Endothelial cell of umbilical vein (primary cell): ENCODE measurements at regions not wholly inside any gene's neighbourhood (a gene's known extent, or its start where the extent isn't known, plus 50 kb on each side); places are given as distances from the start of the nearest gene placed in this dataset.

ENCODE experiments used
- BruUV-seq: library from RNA; stranded (reverse); fragments of 400-500 nt; replicated peaks from 2 replicates; lab custom pipeline; 2021; lab: Mats Ljungman, UMichigan
- CTCF ChIA-PET: fragments of 300-600, 350-600 bp; sonication (Branson Sonifier 250); formaldehyde crosslinking; loops from one replicate; lab custom pipeline; 2021; ENCODE audit warnings: antibody characterized with exemption, inconsistent platforms; lab: Charles Lee
- POLR2A ChIA-PET: fragments of 300-600, 350-600 bp; sonication (Branson Sonifier 250); formaldehyde crosslinking; loops from one replicate; lab custom pipeline; 2021; ENCODE audit warnings: antibody characterized with exemption, inconsistent platforms; lab: Charles Lee
- DNase-seq: peaks from one replicate; pipeline ENCODE4 v3.0.0-alpha.2; 2011; ENCODE audit warnings: low read depth, low spot score
- FAIRE-seq: peaks from 2 replicates; lab custom pipeline; 2011; peaks lifted over from hg19 to GRCh38; lab: Jason Lieb, UNC
- H2AFZ ChIP-seq: 2 replicates; pipeline ENCODE4 v1.6.0; 2012; ENCODE audit warnings: low read depth, low read length, control low read depth, inconsistent platforms
- H3K27ac ChIP-seq: 2 replicates; pipeline ENCODE4 v1.5.1; 2011; ENCODE audit warnings: low read depth, mild to moderate bottlenecking, control low read depth, low read length, moderate library complexity; ENCODE audit not compliant: insufficient read depth
- H3K27me3 ChIP-seq, 2 experiments: 2 replicates each; pipeline versions ENCODE4 v1.6.0 to v1.6.1; 2011; ENCODE audit warnings: low read length in 2 of 2, mixed read lengths in 1 of 2; ENCODE audit not compliant: control insufficient read depth in 2 of 2, insufficient read depth in 2 of 2
- H3K36me3 ChIP-seq, 2 experiments: 2 replicates in 1 of 2; 3 replicates in 1 of 2; pipeline ENCODE4 v1.5.1; 2011; ENCODE audit warnings: low read length in 2 of 2, mild to moderate bottlenecking in 1 of 2, moderate library complexity in 1 of 2; ENCODE audit not compliant: control insufficient read depth in 2 of 2, insufficient read depth in 2 of 2; ENCODE audit errors: extremely low read depth in 1 of 2
- H3K4me1 ChIP-seq: 3 replicates; pipeline ENCODE4 v1.5.1; 2011; ENCODE audit warnings: mild to moderate bottlenecking, low read length; ENCODE audit not compliant: control insufficient read depth, insufficient read depth; ENCODE audit errors: extremely low read depth
- H3K4me2 ChIP-seq: 2 replicates; pipeline ENCODE4 v1.6.1; 2011; ENCODE audit warnings: low read length, control low read depth, mixed read lengths; ENCODE audit not compliant: insufficient read depth
- H3K4me3 ChIP-seq, 3 experiments: fragments of 200-600 bp in 1 of 3; sonication (generic), shearing (Covaris generic) in 1 of 3; replicated peaks in 1 of 3; 2 replicates each; pipeline ENCODE4 v1.5.1; 2011 to 2016; ENCODE audit warnings: control low read depth in 3 of 3, low read length in 3 of 3, mild to moderate bottlenecking in 2 of 3, inconsistent platforms in 1 of 3, low read depth in 1 of 3, moderate library complexity in 1 of 3; ENCODE audit not compliant: insufficient read depth in 1 of 3
- H3K79me2 ChIP-seq: 2 replicates; pipeline ENCODE4 v1.6.0; 2012; ENCODE audit warnings: low read length, inconsistent platforms; ENCODE audit not compliant: control insufficient read depth, insufficient read depth
- H3K9ac ChIP-seq: replicated peaks from 2 replicates; pipeline ENCODE3; 2011; ENCODE audit warnings: low read length, control low read depth; ENCODE audit not compliant: insufficient read depth; ENCODE audit errors: extremely low read depth
- H3K9me1 ChIP-seq: replicated peaks from 3 replicates; pipeline ENCODE4 v1.6.0; 2011; ENCODE audit warnings: mild to moderate bottlenecking, low read length; ENCODE audit not compliant: control insufficient read depth, insufficient read depth; ENCODE audit errors: extremely low read depth
- H3K9me3 ChIP-seq: replicated peaks from 2 replicates; pipeline ENCODE4 v1.5.1; 2012; ENCODE audit warnings: low read length, inconsistent platforms; ENCODE audit not compliant: control insufficient read depth, insufficient read depth
- H4K20me1 ChIP-seq: replicated peaks from 2 replicates; pipeline ENCODE3; 2011; ENCODE audit warnings: mild to moderate bottlenecking, low read length; ENCODE audit not compliant: control insufficient read depth, insufficient read depth; ENCODE audit errors: extremely low read depth
- EZH2 ChIP-seq: IDR thresholded peaks from 2 replicates; pipeline ENCODE4 v1.6.1; 2012; ENCODE audit warnings: borderline replicate concordance, low read depth, mild to moderate bottlenecking, moderate library complexity, low read length, inconsistent platforms; ENCODE audit not compliant: severe bottlenecking
- FOS ChIP-seq: IDR thresholded peaks from 2 replicates; pipeline ENCODE4 v1.6.1; 2011; ENCODE audit warnings: mild to moderate bottlenecking, low read length, moderate library complexity, borderline replicate concordance; ENCODE audit not compliant: insufficient read depth
- GATA2 ChIP-seq: IDR thresholded peaks from 2 replicates; pipeline ENCODE4 v1.7.0; 2011; ENCODE audit warnings: low read depth, mild to moderate bottlenecking, moderate library complexity, mixed read lengths, low read length; ENCODE audit not compliant: insufficient read length, insufficient read depth
- JUN ChIP-seq: IDR thresholded peaks from 2 replicates; pipeline ENCODE4 v1.6.1; 2011; ENCODE audit warnings: borderline replicate concordance, low read depth; ENCODE audit not compliant: insufficient read length, insufficient read depth
- MYC ChIP-seq: IDR thresholded peaks from one replicate; pipeline ENCODE4 v1.6.1; 2011; ENCODE audit warnings: mild to moderate bottlenecking, low read depth, low read length
- POLR2A ChIP-seq: IDR thresholded peaks from 2 replicates; pipeline ENCODE4 v1.6.1; 2012; ENCODE audit warnings: low read depth, mild to moderate bottlenecking, control low read depth, low read length
- POLR2AphosphoS5 ChIP-seq: IDR thresholded peaks from 2 replicates; pipeline ENCODE4 v1.6.1; 2012; ENCODE audit warnings: low read depth, mild to moderate bottlenecking, control low read depth, low read length, moderate library complexity; ENCODE audit not compliant: insufficient read depth
- dilution Hi-C: fragments of 300-500 bp; cut with MboI; formaldehyde crosslinking; loops from one replicate; pipeline ENCODE4 v1.15.0; 2019; ENCODE audit warnings: low sequenced_read_pairs; ENCODE audit not compliant: extremely low pct_ligation_motif_present
- intact Hi-C: fragments of 100-400 bp; cut with micrococcal nuclease; formaldehyde crosslinking; loops from one replicate; pipeline ENCODE4 v1.10.0; 2022
- TF ChIP-seq, protein P1 (sequence below): IDR thresholded peaks from 2 replicates; pipeline ENCODE4 v1.6.1; 2011; ENCODE audit not compliant: insufficient read depth, insufficient read length
- TF ChIP-seq, protein P2 (sequence below), 2 donors: IDR thresholded peaks; 1 replicate in 1 of 2; 2 replicates in 1 of 2; pipeline ENCODE4 v1.5.1; 2011; ENCODE audit warnings: low read length in 2 of 2, mild to moderate bottlenecking in 2 of 2, moderate library complexity in 2 of 2, control low read depth in 1 of 2, inconsistent platforms in 1 of 2, low read depth in 1 of 2; ENCODE audit not compliant: insufficient read depth in 1 of 2; ENCODE audit errors: extremely low read depth in 1 of 2

DNA sequence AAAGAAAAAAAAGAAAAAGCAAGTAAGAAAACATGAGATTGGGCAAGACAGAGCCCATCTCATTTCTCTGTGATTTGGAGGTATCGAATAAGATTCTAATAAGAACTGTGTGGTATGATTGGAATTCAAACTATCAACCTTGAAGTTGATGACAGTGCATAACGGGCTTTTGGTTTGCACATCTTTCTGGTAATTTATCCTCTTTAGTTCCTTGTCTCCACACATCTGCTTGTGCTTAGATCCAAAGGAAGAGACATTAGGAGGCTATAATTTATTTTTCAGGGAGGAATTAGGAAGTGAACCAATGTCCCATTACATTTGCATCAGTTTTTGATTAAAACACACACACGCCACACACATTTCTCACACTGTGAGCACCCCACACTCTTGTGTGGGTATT lies 149.9 kb downstream of the ARSF start:
- no peak for DNase-seq
- no peak overlapping the region for H3K4me2 ChIP-seq

DNA sequence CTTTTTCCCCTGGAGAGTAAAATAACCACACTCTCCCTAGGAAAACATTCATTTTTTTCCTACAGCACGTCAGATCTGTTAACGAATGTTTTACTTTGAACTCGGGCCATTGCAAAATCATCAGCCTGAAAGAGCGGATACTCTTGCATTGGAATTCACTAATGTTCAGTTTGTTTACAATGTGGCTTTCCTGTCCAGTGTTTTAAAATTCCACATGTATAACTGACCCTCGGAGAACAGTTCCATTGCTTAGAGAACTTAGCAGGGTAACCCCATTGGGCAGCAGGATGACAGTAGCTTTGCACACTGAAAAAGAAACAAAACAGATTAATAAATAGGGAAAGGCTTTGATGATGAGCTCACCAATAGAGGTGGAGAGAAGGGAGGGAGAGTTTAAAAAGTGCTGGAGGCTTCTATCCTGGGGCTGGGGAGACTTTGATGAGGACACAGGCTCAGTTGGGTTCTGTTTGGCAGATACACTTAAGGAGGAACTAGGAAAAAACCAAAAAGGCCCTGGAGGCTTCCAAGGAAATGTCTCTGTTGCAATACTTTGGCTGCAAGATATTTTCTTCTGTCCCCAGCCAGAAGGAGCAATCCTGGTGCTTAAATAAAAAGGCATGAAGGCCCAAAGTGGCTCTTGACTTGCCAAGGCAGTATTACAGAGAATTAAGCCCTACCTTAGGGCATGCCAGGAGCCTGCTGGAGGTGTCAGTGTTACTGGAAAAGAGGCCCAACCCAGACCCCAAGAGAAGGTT lies 143.1 kb downstream of the ARSF start:
- Histone ChIP-seq H3K79me2 (no peaks in the 10 kb centered on the region), H2AFZ (no peak overlapping the region), H3K4me3 (no peak overlapping the region), H3K27me3 (no peaks in the 10 kb centered on the region), H3K4me2 (no peak overlapping the region), H3K9ac (no peak overlapping the region), H4K20me1 (no peaks in the 10 kb centered on the region), H3K27ac (no peak overlapping the region), H3K36me3 (no peaks in the 10 kb centered on the region), H3K9me3 (no peaks in the 10 kb centered on the region), H3K9me1 (no peaks in the 10 kb centered on the region), H3K4me1 (no peaks in the 10 kb centered on the region)
- POLR2A ChIA-PET: no interaction called here
- dilution Hi-C loops: no loop called here
- DNase-seq (no peak), FAIRE-seq (no peak)
- CTCF ChIA-PET: no interaction called here
- BruUV-seq: no TSS peak
- intact Hi-C loops: no loop called here
- TF ChIP-seq, protein P1, sequence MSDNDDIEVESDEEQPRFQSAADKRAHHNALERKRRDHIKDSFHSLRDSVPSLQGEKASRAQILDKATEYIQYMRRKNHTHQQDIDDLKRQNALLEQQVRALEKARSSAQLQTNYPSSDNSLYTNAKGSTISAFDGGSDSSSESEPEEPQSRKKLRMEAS: no peak
- no peak for TF ChIP-seq FOS
- no peak for TF ChIP-seq JUN
- TF ChIP-seq EZH2: no peak
- TF ChIP-seq, protein P2, sequence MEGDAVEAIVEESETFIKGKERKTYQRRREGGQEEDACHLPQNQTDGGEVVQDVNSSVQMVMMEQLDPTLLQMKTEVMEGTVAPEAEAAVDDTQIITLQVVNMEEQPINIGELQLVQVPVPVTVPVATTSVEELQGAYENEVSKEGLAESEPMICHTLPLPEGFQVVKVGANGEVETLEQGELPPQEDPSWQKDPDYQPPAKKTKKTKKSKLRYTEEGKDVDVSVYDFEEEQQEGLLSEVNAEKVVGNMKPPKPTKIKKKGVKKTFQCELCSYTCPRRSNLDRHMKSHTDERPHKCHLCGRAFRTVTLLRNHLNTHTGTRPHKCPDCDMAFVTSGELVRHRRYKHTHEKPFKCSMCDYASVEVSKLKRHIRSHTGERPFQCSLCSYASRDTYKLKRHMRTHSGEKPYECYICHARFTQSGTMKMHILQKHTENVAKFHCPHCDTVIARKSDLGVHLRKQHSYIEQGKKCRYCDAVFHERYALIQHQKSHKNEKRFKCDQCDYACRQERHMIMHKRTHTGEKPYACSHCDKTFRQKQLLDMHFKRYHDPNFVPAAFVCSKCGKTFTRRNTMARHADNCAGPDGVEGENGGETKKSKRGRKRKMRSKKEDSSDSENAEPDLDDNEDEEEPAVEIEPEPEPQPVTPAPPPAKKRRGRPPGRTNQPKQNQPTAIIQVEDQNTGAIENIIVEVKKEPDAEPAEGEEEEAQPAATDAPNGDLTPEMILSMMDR (IDR thresholded peaks at IDR 0.05; ENCODE audit: extremely low read depth in 1 of 2, insufficient read depth in 1 of 2, low read depth in 1 of 2, low read length in 2 of 2): no peak
- no peak for TF ChIP-seq GATA2
- TF ChIP-seq MYC: no peak
- TF ChIP-seq POLR2A: no peak
- no peak for TF ChIP-seq POLR2AphosphoS5

More for the DNA sequence above, 149.9 kb downstream of the ARSF start:
- Histone ChIP-seq H3K36me3 (no peaks in the 10 kb centered on the region), H2AFZ (no peak overlapping the region), H4K20me1 (no peaks in the 10 kb centered on the region), H3K27me3 (no peaks in the 10 kb centered on the region), H3K9me1 (no peaks in the 10 kb centered on the region), H3K4me1 (no peaks in the 10 kb centered on the region), H3K4me3 (no peak overlapping the region), H3K9ac (no peak overlapping the region), H3K9me3 (no peaks in the 10 kb centered on the region), H3K27ac (no peak overlapping the region), H3K79me2 (no peaks in the 10 kb centered on the region)
- dilution Hi-C loops (no loop called here), intact Hi-C loops (loop anchor here (10.0 kb wide), 1 partner anchor 84 kb away; no protein-coding TSS in a partner anchor)
- BruUV-seq: no TSS peak
- ChIA-PET POLR2A (no interaction called here), CTCF (no interaction called here)
- FAIRE-seq: no peak
- no peak for TF ChIP-seq EZH2
- TF ChIP-seq POLR2AphosphoS5: no peak
